Smooth muscle cell (in vitro differentiated cells): ENCODE measurements at regions not wholly inside any gene's neighbourhood (a gene's known extent, or its start where the extent isn't known, plus 50 kb on each side); places are given as distances from the start of the nearest gene placed in this dataset.

Experiments
- DNase-seq: peaks from one replicate; lab custom pipeline; 2025; ENCODE audit not compliant: unreplicated experiment; lab: John Stamatoyannopoulos, UW
- H2AFZ ChIP-seq: fragments of 200-600 bp; sonication (generic); 2 replicates; pipeline ENCODE4 v1.6.0; 2016; ENCODE audit warnings: antibody characterized with exemption, low read depth, mild to moderate bottlenecking
- H3F3A ChIP-seq: fragments of 200-600 bp; sonication (generic); 2 replicates; pipeline ENCODE4 v1.6.0; 2017; ENCODE audit warnings: antibody characterized with exemption, low read depth
- H3K27ac ChIP-seq: fragments of 200-600 bp; sonication (generic); 2 replicates; pipeline ENCODE4 v1.5.1; 2016; ENCODE audit warnings: low read depth, mild to moderate bottlenecking
- H3K27me3 ChIP-seq: fragments of 200-600 bp; sonication (generic); 2 replicates; pipeline ENCODE4 v1.6.1; 2016; ENCODE audit warnings: low read depth, mild to moderate bottlenecking
- H3K36me3 ChIP-seq: fragments of 200-600 bp; sonication (generic); 2 replicates; pipeline ENCODE4 v1.5.1; 2016; ENCODE audit warnings: low read depth
- H3K4me1 ChIP-seq: fragments of 200-600 bp; sonication (generic); 2 replicates; pipeline ENCODE4 v1.5.1; 2016; ENCODE audit warnings: low read depth
- H3K4me2 ChIP-seq: fragments of 200-600 bp; sonication (generic); 2 replicates; pipeline ENCODE4 v1.6.0; 2016; ENCODE audit warnings: mild to moderate bottlenecking
- H3K4me3 ChIP-seq: fragments of 200-600 bp; sonication (generic); 2 replicates; pipeline ENCODE4 v1.5.1; 2016; ENCODE audit warnings: mild to moderate bottlenecking
- H3K79me2 ChIP-seq: fragments of 200-600 bp; sonication (generic); 2 replicates; pipeline ENCODE4 v1.6.0; 2016; ENCODE audit warnings: low read depth, mild to moderate bottlenecking
- H3K9ac ChIP-seq: fragments of 200-600 bp; sonication (generic); 2 replicates; pipeline ENCODE4 v1.6.0; 2016; ENCODE audit warnings: low read depth
- H3K9me3 ChIP-seq: fragments of 200-600 bp; sonication (generic); replicated peaks from 2 replicates; pipeline ENCODE4 v1.5.1; 2016; ENCODE audit warnings: low read depth
- H4K20me1 ChIP-seq: fragments of 200-600 bp; sonication (generic); 2 replicates; pipeline ENCODE4 v1.6.0; 2016; ENCODE audit warnings: low read depth
- CTCF ChIP-seq: fragments of 200-600 bp; sonication (generic); IDR thresholded peaks from 2 replicates; pipeline ENCODE4 v1.5.1; 2017; ENCODE audit warnings: borderline replicate concordance, mild to moderate bottlenecking, antibody characterized with exemption; ENCODE audit not compliant: insufficient read depth, poor library complexity, severe bottlenecking
- WGBS: methylation state at CpG from one replicate; pipeline ENCODE4 v1.1.7; 2016; ENCODE audit warnings: low lambda C conversion rate; 5-methylcytosine and 5-hydroxymethylcytosine counted together

GRCh38 chr4:125522588-125522987 is 207.8 kb downstream of the FAT4 start:
- Histone ChIP-seq H3K4me1 (no peaks in the 10 kb centered on the region), H3K36me3 (no peaks in the 10 kb centered on the region), H3K79me2 (no peaks in the 10 kb centered on the region), H3F3A (no peaks in the 10 kb centered on the region), H3K9me3 (no peaks in the 10 kb centered on the region), H4K20me1 (no peaks in the 10 kb centered on the region), H3K4me3 (no peak overlapping the region), H3K9ac (no peak overlapping the region), H3K27me3 (no peaks in the 10 kb centered on the region), H3K27ac (no peak overlapping the region), H2AFZ (no peak overlapping the region), H3K4me2 (no peak overlapping the region)
- DNase-seq = no peak
- 94% methylated on average over 8 of the region's 9 CpGs for WGBS
- no peak for TF ChIP-seq CTCF

GRCh38 chr4:125522992-125523391 is 208.2 kb downstream of the FAT4 start:
- H3F3A ChIP-seq = no peaks in the 10 kb centered on the region
- H4K20me1 ChIP-seq = no peaks in the 10 kb centered on the region
- no peaks in the 10 kb centered on the region for H3K27me3 ChIP-seq
- H3K27ac ChIP-seq = no peak overlapping the region
- no peak overlapping the region for H3K4me3 ChIP-seq
- no peak overlapping the region for H3K4me2 ChIP-seq
- TF ChIP-seq CTCF = no peak
- 73% methylated on average over 10 of the region's 10 CpGs for WGBS
- no peaks in the 10 kb centered on the region for H3K4me1 ChIP-seq
- no peak for DNase-seq
- H3K9ac ChIP-seq = no peak overlapping the region
- no peak overlapping the region for H2AFZ ChIP-seq
- no peaks in the 10 kb centered on the region for H3K36me3 ChIP-seq
- no peaks in the 10 kb centered on the region for H3K79me2 ChIP-seq
- H3K9me3 ChIP-seq = no peaks in the 10 kb centered on the region

DNA sequence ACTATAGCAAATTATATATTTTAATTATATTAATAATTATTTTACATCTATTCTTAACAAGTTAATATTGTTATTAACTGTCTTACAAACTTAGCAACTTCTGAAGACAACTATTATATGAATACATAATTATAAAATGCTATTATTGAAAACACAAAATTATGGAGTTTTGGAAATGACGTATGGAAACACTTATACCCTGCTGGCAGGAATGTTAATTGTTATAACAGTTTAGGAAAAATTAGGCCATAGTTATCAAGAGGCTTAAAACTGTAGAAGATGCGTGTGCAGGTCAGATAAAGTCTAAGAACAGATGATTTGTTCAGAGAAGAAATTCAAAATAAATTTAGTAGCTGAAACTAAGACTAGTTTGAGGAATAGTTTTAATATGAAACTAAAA is 211.7 kb downstream of the FAT4 start:
- Histone ChIP-seq H4K20me1 (no peaks in the 10 kb centered on the region), H3K9me3 (no peaks in the 10 kb centered on the region), H3F3A (no peaks in the 10 kb centered on the region), H3K27me3 (no peaks in the 10 kb centered on the region), H3K4me3 (no peak overlapping the region), H3K4me1 (no peaks in the 10 kb centered on the region), H3K36me3 (no peaks in the 10 kb centered on the region), H3K9ac (no peak overlapping the region), H3K79me2 (no peaks in the 10 kb centered on the region), H2AFZ (no peak overlapping the region), H3K27ac (no peak overlapping the region), H3K4me2 (no peak overlapping the region)
- no peak for DNase-seq
- TF ChIP-seq CTCF = peak; percentile 42
- WGBS = 74% methylated on average over 2 of the region's 2 CpGs

DNA sequence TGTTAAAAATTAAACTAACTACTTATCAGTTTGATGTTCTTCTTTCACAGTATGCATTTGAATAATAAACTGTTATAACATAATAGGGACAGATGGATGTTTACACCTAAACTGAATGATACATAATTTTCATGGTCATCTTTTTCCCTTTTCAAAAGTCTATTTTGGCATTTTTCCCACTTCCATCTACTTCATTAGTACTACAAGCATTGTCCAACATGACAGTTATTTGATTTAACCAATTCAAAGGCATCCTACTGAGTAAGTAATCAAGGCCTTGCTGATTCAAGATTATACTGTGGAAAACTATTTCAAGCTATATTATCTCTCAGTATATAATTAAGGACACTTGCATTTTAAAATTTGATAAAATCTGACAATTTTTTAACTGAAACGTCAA is 212.9 kb downstream of the FAT4 start:
- Histone ChIP-seq H3K27ac (no peak overlapping the region), H3K9ac (no peak overlapping the region), H2AFZ (no peak overlapping the region), H3K4me2 (no peak overlapping the region), H3K36me3 (no peaks in the 10 kb centered on the region), H3K9me3 (peaks cover under 1% of the 10 kb centered on the region), H3F3A (no peaks in the 10 kb centered on the region), H3K79me2 (no peaks in the 10 kb centered on the region), H3K4me1 (no peaks in the 10 kb centered on the region), H3K4me3 (no peak overlapping the region), H4K20me1 (no peaks in the 10 kb centered on the region), H3K27me3 (no peaks in the 10 kb centered on the region)
- no peak for TF ChIP-seq CTCF
- 98% methylated on average over 1 of the region's 1 CpG for WGBS
- no peak for DNase-seq
